Cardiac fibroblast (primary cell): ENCODE measurements at regions not wholly inside any gene's neighbourhood (a gene's known extent, or its start where the extent isn't known, plus 50 kb on each side); places are given as distances from the start of the nearest gene placed in this dataset.
A peak's percentile ranks its signal among the peaks of the same experiment; 100 is the strongest.
"Not testable (repeated sequence)": the region's sequence is repeated elsewhere in the genome, so short reads cannot be mapped to it uniquely, and the experiment has no call there.

Source experiments
- DNase-seq, 2 donors: peaks; one replicate each; pipeline versions ENCODE4 v3.0.0 to v3.0.0-alpha.2; 2010; ENCODE audit warnings: low read depth in 2 of 2
- H3K4me3 ChIP-seq, 2 donors: replicated peaks in 1 of 2; 1 replicate in 1 of 2; 2 replicates in 1 of 2; pipeline ENCODE4 v1.5.1; 2011; ENCODE audit warnings: low read depth in 2 of 2, low read length in 2 of 2, mild to moderate bottlenecking in 2 of 2, moderate library complexity in 1 of 2
- TF ChIP-seq, protein P1 (sequence below): IDR thresholded peaks from one replicate; pipeline ENCODE4 v1.5.1; 2011; ENCODE audit warnings: low read depth, mild to moderate bottlenecking, low read length, inconsistent platforms

DNA sequence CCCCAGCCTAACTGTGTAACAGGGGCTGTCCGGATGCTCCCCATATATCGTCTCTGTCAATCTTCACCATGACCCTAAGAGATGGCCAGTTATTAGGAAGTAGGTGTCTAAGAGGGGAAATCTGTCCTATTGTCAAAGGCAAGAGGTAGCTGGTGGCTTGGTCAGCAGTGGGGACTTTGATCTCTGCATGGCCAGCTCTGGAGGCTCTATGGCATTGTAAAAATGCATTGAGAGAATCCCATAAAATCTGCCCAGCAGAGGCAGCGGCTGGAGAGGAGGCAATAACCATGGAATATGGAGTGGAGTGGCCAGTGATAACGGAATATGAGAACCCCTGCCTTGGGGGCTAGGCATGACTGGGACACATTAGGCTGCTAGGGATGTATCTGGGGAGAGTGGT, 88.8 kb downstream of the MRM1 start:
- no peak for DNase-seq
- TF ChIP-seq, protein P1, sequence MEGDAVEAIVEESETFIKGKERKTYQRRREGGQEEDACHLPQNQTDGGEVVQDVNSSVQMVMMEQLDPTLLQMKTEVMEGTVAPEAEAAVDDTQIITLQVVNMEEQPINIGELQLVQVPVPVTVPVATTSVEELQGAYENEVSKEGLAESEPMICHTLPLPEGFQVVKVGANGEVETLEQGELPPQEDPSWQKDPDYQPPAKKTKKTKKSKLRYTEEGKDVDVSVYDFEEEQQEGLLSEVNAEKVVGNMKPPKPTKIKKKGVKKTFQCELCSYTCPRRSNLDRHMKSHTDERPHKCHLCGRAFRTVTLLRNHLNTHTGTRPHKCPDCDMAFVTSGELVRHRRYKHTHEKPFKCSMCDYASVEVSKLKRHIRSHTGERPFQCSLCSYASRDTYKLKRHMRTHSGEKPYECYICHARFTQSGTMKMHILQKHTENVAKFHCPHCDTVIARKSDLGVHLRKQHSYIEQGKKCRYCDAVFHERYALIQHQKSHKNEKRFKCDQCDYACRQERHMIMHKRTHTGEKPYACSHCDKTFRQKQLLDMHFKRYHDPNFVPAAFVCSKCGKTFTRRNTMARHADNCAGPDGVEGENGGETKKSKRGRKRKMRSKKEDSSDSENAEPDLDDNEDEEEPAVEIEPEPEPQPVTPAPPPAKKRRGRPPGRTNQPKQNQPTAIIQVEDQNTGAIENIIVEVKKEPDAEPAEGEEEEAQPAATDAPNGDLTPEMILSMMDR, result no peak
- no peak overlapping the region for H3K4me3 ChIP-seq

DNA sequence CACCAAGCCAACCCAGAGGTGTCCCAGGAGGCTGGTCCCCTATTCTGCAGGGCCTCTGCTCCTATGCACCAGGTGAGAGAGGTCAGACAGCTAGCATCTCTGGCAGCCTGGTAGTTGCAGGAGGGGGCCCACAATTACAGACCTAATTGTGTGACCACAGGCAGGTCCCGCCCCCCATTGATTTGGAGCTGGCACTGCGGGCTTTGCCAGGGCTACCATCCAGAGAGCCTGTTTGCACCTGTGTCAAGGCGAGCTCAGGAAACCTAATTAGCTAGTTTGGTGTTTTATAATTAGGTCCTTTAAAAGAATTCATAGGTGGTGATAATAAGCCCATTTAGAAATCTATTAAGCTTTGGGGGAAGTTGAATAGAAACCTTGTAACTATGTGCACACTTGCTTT, 90.2 kb downstream of the MRM1 start:
- DNase-seq, result no peak
- H3K4me3 ChIP-seq, result no peak overlapping the region
- TF ChIP-seq, protein P1, result no peak

DNA sequence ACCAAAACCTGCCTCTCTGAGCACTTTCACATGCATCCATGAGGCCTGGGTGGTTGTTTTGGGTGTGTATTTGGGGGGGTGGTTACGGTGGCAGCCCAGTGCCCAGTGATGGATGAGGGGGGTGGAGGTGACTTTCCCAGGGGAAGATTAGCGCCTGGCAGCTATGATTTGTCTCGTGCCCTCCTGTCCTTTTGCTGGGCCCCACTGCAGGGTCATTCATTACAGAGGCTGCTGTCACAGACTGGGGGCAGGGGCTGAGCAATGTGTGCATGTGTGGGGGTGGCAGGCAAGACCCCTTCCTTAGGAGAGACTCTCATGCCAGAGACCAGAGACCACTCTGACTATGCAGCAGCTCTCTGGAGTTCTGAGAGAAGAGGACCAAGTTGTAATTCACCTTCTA, 93.7 kb downstream of the MRM1 start:
- no peak overlapping the region for H3K4me3 ChIP-seq
- TF ChIP-seq, protein P1, result no peak
- DNase-seq, result no peak

DNA sequence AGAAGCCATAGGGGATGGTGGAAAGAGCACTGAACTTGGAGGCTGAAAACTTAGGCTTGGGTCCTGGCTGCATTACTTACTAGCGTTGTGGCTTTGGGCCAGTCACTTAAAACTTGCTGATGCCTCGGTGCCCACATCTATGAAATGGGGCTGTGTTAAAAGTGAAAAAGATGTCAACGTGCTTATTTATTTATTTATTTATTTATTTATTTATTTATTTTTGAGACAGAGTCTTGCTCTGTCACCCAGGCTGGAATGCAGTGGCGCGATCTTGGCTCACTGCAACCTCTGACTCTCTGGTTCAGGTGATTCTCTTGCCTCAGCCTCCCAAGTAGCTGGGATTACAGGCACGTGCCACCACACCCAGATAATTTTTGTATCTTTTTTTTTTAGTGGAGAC, 94.3 kb downstream of the MRM1 start:
- not testable (repeated sequence) for DNase-seq, H3K4me3 ChIP-seq

DNA sequence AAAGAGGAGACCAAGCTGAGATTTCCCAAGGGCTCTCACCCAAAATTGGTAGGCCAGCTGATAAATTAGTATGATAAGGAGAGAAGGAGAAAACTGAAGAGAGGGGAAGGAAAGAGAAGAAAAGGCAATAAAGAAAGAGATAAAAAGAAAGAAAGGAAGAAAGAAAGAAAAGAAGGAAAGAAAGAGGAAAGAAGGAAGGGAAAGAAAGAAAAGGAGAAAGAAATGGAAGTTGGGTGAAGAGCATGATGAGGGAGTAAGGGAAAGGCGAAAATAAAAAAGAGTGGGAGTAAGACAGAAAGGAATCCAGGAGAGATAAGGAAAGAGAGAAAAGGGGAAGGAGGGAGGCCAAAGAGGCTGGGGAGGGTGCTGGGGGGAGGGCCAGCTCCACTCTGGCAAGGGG, 95.4 kb downstream of the MRM1 start:
- DNase-seq, result no peak
- TF ChIP-seq, protein P1, result no peak
- H3K4me3 ChIP-seq, result no peak overlapping the region

DNA sequence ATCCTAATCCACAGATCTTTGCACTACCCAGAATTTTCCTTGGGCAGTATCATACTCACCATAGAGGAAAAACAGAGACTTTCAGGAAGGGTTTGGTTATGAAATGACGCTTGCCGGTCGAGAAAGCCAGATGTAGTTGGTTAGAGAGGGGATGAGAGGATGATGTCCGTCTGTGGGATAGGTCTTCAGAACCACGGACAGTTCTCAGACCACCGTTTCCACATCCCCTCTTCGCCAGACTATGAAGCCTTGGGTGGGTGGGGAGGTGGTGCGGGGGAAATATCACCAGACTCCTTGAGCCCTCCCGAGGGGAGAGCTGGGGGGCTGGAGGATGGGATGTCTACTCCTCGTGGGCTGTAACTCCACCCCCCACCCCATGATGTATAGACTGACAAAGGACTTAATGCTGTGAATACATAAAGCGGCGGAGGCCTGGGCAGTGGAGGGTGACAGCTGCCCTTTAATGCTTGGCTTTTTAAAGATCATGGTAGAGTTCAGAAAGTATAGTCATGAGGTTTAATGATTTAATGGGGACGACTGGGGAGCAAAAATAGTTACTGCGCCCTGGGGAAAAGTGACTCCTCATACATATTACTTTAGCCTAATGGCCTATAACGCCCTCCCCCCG, 96.6 kb downstream of the MRM1 start:
- no peak overlapping the region for H3K4me3 ChIP-seq
- TF ChIP-seq, protein P1, result no peak
- peak in 1 of 2 donors; percentile 5 for DNase-seq

DNA sequence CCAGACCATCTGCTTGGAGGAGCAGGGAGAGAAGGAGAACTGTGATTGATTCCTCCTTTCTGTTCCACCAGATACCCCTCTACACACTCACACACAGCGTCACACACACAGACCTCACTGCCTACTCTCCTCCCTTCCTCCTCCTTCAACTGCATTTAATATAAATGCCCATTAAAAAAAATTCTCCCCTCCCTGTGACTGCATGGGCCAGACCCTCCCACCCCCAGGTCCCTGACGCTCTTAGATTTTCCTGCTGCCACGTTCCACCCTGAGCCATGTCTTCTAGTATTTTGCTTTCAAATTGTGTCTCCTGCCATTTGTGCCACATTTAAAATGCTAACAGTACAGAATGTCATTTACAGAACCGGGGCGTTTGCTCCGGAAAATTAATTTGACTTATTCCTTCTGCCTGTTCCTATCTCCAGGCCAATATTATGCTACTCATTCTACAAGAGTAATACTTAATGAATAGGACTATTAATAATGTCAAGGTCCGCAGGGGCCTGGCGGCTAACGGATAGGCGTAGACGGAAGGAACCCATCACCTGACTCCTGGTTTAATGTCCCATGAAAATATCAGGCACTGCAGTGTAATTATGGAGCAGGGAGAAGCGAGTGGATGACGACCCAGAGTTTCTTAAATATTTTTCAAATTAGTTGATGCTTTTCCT, 100.2 kb downstream of the MRM1 start:
- TF ChIP-seq, protein P1, result no peak
- DNase-seq, result no peak
- H3K4me3 ChIP-seq, result no peak overlapping the region
